ENCODE measurements at regions not wholly inside any gene's neighbourhood (a gene's known extent, or its start where the extent isn't known, plus 50 kb on each side); places are given as distances from the start of the nearest gene placed in this dataset.

- H3K79me2 ChIP-seq (ENCODE audit: insufficient read depth, low read length), result no peaks in the 10 kb centered on the region
- intact Hi-C loops (cut with micrococcal nuclease), result no loop called here
- Mint-ChIP-seq H3K27me3 (ENCODE audit: low read depth in 3 of 3) (peaks cover 2 to 5% (median 4%) of the 10 kb centered on the region in 3 donors), H3K4me1 (peaks cover 4% of the 10 kb centered on the region), H3K36me3 (no peaks in the 10 kb centered on the region), H3K4me3 (no peak overlapping the region), H3K27ac (no peak overlapping the region), H3K9me3 (peaks cover 0 to 11% (median 3%) of the 10 kb centered on the region in 7 donors)
- no peaks in the 10 kb centered on the region for H3K27me3 ChIP-seq (ENCODE audit: control insufficient read depth in 2 of 2, insufficient read depth in 2 of 2, low read length in 2 of 2)
- no peak overlapping the region for H3K27ac ChIP-seq (ENCODE audit: low read depth in 1 of 2, low read length in 2 of 2)
- no peak overlapping the region for H2AFZ ChIP-seq (ENCODE audit: insufficient read depth, low read depth, low read length, poor library complexity, severe bottlenecking)
- H4K20me1 ChIP-seq (ENCODE audit: insufficient read depth, low read length), result no peaks in the 10 kb centered on the region
- no peaks in the 10 kb centered on the region for H3K36me3 ChIP-seq (replicated peaks in 1 of 2; ENCODE audit: control insufficient read depth in 1 of 2, insufficient read depth in 2 of 2, low read length in 2 of 2)
- no peaks in the 10 kb centered on the region for H3K4me1 ChIP-seq (ENCODE audit: control insufficient read depth in 1 of 2, insufficient read depth in 2 of 2, low read length in 2 of 2)
- H3K4me2 ChIP-seq (replicated peaks; ENCODE audit: extremely low read depth, low read length, poor library complexity, severe bottlenecking), result no peak overlapping the region
- no peak overlapping the region for H3K4me3 ChIP-seq (replicated peaks in 1 of 3; ENCODE audit: low read depth in 2 of 3, low read length in 3 of 3)
- no peak overlapping the region for H3K9ac ChIP-seq (ENCODE audit: insufficient read depth, low read length, poor library complexity, severe bottlenecking)
- DNase-seq, result peak in 1 of 3 donors; percentile 22
- 85% methylated on average over 4 of the region's 4 CpGs for WGBS (ENCODE audit: insufficient coverage)
- H3K9me3 ChIP-seq (replicated peaks in 1 of 2; ENCODE audit: control insufficient read depth in 1 of 2, insufficient read depth in 1 of 2, low read length in 2 of 2), result peaks cover 0 to 3% of the 10 kb centered on the region in 2 donors
- TF ChIP-seq, protein P1, sequence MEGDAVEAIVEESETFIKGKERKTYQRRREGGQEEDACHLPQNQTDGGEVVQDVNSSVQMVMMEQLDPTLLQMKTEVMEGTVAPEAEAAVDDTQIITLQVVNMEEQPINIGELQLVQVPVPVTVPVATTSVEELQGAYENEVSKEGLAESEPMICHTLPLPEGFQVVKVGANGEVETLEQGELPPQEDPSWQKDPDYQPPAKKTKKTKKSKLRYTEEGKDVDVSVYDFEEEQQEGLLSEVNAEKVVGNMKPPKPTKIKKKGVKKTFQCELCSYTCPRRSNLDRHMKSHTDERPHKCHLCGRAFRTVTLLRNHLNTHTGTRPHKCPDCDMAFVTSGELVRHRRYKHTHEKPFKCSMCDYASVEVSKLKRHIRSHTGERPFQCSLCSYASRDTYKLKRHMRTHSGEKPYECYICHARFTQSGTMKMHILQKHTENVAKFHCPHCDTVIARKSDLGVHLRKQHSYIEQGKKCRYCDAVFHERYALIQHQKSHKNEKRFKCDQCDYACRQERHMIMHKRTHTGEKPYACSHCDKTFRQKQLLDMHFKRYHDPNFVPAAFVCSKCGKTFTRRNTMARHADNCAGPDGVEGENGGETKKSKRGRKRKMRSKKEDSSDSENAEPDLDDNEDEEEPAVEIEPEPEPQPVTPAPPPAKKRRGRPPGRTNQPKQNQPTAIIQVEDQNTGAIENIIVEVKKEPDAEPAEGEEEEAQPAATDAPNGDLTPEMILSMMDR (IDR thresholded peaks at IDR 0.05), result no peak
These were observed 118.7 kb downstream of the GAS1 start for GRCh38 chr9:86828631-86829030.

DNA sequence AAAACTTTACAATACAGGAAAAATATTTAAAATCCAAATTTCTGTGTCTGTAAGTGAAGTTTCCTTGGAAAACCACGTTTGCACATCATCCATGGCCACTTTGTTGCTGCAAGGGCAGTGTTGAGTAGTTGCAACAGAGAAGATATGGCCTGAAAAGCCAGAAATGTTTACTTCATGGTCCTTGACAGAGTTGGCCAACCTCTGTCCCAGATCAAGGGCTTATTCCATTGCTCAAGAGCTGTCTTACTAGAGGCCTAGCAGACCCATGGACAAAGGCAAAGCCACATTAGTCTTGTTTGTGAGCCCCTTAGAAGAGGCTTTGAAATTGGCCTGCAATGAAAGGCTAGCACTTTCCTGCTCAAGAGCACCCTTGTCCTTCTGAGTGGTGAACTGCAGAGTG lies 119.4 kb downstream of the GAS1 start:
- H3K4me1 ChIP-seq (ENCODE audit: control insufficient read depth in 1 of 2, insufficient read depth in 2 of 2, low read length in 2 of 2), result no peaks in the 10 kb centered on the region
- no peaks in the 10 kb centered on the region for H3K36me3 Mint-ChIP-seq
- no peak overlapping the region for H3K4me3 ChIP-seq (replicated peaks in 1 of 3; ENCODE audit: low read depth in 2 of 3, low read length in 3 of 3)
- H3K27ac ChIP-seq (ENCODE audit: low read depth in 1 of 2, low read length in 2 of 2), result no peak overlapping the region
- H3K36me3 ChIP-seq (replicated peaks in 1 of 2; ENCODE audit: control insufficient read depth in 1 of 2, insufficient read depth in 2 of 2, low read length in 2 of 2), result no peaks in the 10 kb centered on the region
- no peak for DNase-seq
- no peaks in the 10 kb centered on the region for H4K20me1 ChIP-seq (ENCODE audit: insufficient read depth, low read length)
- intact Hi-C loops (cut with micrococcal nuclease), result no loop called here
- H3K4me1 Mint-ChIP-seq, result peaks cover 4% of the 10 kb centered on the region
- no peak overlapping the region for H3K27ac Mint-ChIP-seq
- H3K79me2 ChIP-seq (ENCODE audit: insufficient read depth, low read length), result no peaks in the 10 kb centered on the region
- no peak overlapping the region for H3K4me2 ChIP-seq (replicated peaks; ENCODE audit: extremely low read depth, low read length, poor library complexity, severe bottlenecking)
- peaks cover 0 to 3% of the 10 kb centered on the region in 2 donors for H3K9me3 ChIP-seq (replicated peaks in 1 of 2; ENCODE audit: control insufficient read depth in 1 of 2, insufficient read depth in 1 of 2, low read length in 2 of 2)
- peaks cover 0 to 11% (median 3%) of the 10 kb centered on the region in 7 donors for H3K9me3 Mint-ChIP-seq
- H3K4me3 Mint-ChIP-seq, result no peak overlapping the region
- no peaks in the 10 kb centered on the region for H3K27me3 ChIP-seq (ENCODE audit: control insufficient read depth in 2 of 2, insufficient read depth in 2 of 2, low read length in 2 of 2)
- WGBS (ENCODE audit: insufficient coverage), result no CpG with 5 or more reads among the region's 1 CpG
- no peak overlapping the region for H2AFZ ChIP-seq (ENCODE audit: insufficient read depth, low read depth, low read length, poor library complexity, severe bottlenecking)
- no peak overlapping the region for H3K9ac ChIP-seq (ENCODE audit: insufficient read depth, low read length, poor library complexity, severe bottlenecking)
- H3K27me3 Mint-ChIP-seq (ENCODE audit: low read depth in 3 of 3), result peaks cover 2 to 5% (median 4%) of the 10 kb centered on the region in 3 donors
- TF ChIP-seq, protein P1 (IDR thresholded peaks at IDR 0.05), result no peak

Data from CD14-positive monocyte (primary cell).